ENCODE measurements at regions not wholly inside any gene's neighbourhood (a gene's known extent, or its start where the extent isn't known, plus 50 kb on each side); places are given as distances from the start of the nearest gene placed in this dataset.

DNA sequence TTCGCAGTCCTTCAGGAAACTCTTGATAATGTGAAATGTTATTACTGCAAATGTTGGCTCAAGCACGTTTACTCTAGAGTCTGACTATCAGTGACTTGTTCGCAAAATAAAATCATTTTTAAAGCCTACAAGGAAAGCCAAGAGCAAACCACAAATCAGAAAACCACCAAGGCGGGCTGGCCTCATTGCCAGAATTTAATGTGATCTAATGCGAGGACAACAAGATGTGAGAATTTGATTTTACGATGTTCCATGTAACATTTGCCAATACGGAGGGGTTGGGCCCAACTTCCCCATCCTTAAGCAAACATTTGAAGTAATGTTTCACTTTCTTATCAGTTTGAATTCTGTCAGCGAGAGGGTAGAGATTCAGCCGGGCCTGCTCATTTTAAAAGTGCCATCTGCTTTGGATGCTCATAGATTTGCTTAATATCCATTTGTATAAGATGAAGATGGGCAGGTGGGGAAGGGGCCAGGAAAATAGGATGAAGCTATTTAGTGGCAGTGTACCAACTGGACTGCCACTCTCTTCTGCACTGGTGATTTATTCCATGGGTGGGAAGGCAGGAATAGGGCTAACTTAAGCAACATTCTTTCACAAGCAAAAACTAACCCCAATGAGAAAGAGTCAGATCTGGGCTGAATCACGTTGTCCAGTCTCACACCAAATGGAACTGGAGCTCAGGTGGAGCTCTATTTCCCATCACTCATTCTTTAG lies 225.3 kb downstream of the ANAPC10 start:
- TF ChIP-seq, protein P1, sequence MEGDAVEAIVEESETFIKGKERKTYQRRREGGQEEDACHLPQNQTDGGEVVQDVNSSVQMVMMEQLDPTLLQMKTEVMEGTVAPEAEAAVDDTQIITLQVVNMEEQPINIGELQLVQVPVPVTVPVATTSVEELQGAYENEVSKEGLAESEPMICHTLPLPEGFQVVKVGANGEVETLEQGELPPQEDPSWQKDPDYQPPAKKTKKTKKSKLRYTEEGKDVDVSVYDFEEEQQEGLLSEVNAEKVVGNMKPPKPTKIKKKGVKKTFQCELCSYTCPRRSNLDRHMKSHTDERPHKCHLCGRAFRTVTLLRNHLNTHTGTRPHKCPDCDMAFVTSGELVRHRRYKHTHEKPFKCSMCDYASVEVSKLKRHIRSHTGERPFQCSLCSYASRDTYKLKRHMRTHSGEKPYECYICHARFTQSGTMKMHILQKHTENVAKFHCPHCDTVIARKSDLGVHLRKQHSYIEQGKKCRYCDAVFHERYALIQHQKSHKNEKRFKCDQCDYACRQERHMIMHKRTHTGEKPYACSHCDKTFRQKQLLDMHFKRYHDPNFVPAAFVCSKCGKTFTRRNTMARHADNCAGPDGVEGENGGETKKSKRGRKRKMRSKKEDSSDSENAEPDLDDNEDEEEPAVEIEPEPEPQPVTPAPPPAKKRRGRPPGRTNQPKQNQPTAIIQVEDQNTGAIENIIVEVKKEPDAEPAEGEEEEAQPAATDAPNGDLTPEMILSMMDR (IDR thresholded peaks at IDR 0.05; ENCODE audit: low read depth, low read length), result no peak
- no peak for DNase-seq

GRCh38 chr4:144873226-144873990 lies 224.6 kb downstream of the ANAPC10 start:
- TF ChIP-seq, protein P1 (IDR thresholded peaks at IDR 0.05; ENCODE audit: low read depth, low read length), result no peak
- Histone ChIP-seq H3K27ac (no peak overlapping the region), H3K9me3 (ENCODE audit: severe bottlenecking) (no peaks in the 10 kb centered on the region), H3K27me3 (ENCODE audit: insufficient read depth, low read depth, severe bottlenecking) (no peaks in the 10 kb centered on the region), H3K36me3 (no peaks in the 10 kb centered on the region), H3K4me3 (ENCODE audit: low read depth, low read length) (no peak overlapping the region)
- no peak for DNase-seq

More for the DNA sequence above, 225.3 kb downstream of the ANAPC10 start:
- H3K27me3 ChIP-seq (ENCODE audit: insufficient read depth, low read depth, severe bottlenecking), result no peaks in the 10 kb centered on the region
- no peak overlapping the region for H3K4me3 ChIP-seq (ENCODE audit: low read depth, low read length)
- H3K27ac ChIP-seq, result no peak overlapping the region
- no peaks in the 10 kb centered on the region for H3K36me3 ChIP-seq
- no peaks in the 10 kb centered on the region for H3K9me3 ChIP-seq (ENCODE audit: severe bottlenecking)

DNA sequence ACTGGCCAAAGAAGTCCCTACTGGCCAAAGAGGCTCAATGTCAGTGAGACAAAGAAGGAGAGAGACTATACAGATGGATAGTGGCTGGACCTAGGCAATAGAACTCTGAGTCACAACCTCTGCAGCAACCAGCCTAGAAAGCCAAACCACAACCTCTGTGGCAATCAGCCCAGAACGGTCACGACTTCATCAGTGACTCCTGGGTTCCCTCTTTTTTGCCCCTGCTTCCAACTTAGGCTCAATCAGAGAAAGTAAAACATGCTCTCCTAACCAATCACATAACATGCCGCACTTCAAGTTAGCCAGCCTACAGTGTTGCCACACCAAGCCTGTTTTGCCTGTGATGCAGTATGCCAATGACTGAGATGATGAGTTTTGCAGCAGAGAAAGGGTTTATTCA lies 203.4 kb downstream of the ANAPC10 start:
- Histone ChIP-seq H3K27ac (no peak overlapping the region), H3K36me3 (no peaks in the 10 kb centered on the region), H3K9me3 (ENCODE audit: severe bottlenecking) (peaks cover 5% of the 10 kb centered on the region), H3K27me3 (ENCODE audit: insufficient read depth, low read depth, severe bottlenecking) (no peaks in the 10 kb centered on the region), H3K4me3 (ENCODE audit: low read depth, low read length) (no peak overlapping the region)
- TF ChIP-seq, protein P1 (IDR thresholded peaks at IDR 0.05; ENCODE audit: low read depth, low read length), result no peak
- DNase-seq, result no peak

- H3K9me3 ChIP-seq (ENCODE audit: severe bottlenecking), result peaks cover 5% of the 10 kb centered on the region
- no peaks in the 10 kb centered on the region for H3K27me3 ChIP-seq (ENCODE audit: insufficient read depth, low read depth, severe bottlenecking)
- no peak overlapping the region for H3K27ac ChIP-seq
- no peaks in the 10 kb centered on the region for H3K36me3 ChIP-seq
- H3K4me3 ChIP-seq (ENCODE audit: low read depth, low read length), result no peak overlapping the region
- TF ChIP-seq, protein P1 (IDR thresholded peaks at IDR 0.05; ENCODE audit: low read depth, low read length), result no peak
- no peak for DNase-seq
Measured at GRCh38 chr4:144899393-144899792, 198.6 kb downstream of the ANAPC10 start.

DNA sequence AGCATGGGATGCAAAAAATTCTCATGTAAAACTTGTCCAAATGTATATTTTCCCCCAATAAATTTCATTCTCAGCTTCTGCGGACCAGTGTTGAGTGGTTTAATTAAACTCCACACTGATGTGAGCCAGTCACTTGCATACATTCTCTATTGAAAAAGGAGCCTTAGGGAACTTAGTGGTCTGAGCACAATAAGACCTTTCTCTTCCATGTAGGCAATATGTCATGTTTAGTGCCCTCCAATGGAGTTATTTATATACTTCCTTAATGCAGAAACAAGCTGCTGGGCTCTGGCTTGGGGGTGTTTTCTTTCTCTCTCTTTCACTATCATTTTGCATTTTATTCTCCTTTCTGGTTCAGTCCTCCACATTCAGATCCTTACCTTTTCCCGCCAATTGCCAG lies 196.9 kb downstream of the ANAPC10 start:
- Histone ChIP-seq H3K27ac (peak overlapping the region; percentile 32), H3K9me3 (ENCODE audit: severe bottlenecking) (peaks cover under 1% of the 10 kb centered on the region), H3K4me3 (ENCODE audit: low read depth, low read length) (no peak overlapping the region), H3K36me3 (no peaks in the 10 kb centered on the region), H3K27me3 (ENCODE audit: insufficient read depth, low read depth, severe bottlenecking) (no peaks in the 10 kb centered on the region)
- TF ChIP-seq, protein P1 (IDR thresholded peaks at IDR 0.05; ENCODE audit: low read depth, low read length), result no peak
- no peak for DNase-seq

All from WERI-Rb-1 (cell line).